Adipose tissue (tissue), 3 donors: ENCODE measurements at regions not wholly inside any gene's neighbourhood (a gene's known extent, or its start where the extent isn't known, plus 50 kb on each side); places are given as distances from the start of the nearest gene placed in this dataset.
"Not testable (repeated sequence)": the region's sequence is repeated elsewhere in the genome, so short reads cannot be mapped to it uniquely, and the experiment has no call there.

Experiments used
- H3K27ac ChIP-seq: one replicate; pipeline ENCODE4 v1.5.1; 2013; ENCODE audit warnings: low read depth, low read length
- WGBS, 3 donors: extraction: QIAGEN DNeasy Blood & Tissue Kit; methylation state at CpG; one replicate each; pipeline ENCODE4 v1.1.7; 2013; 5-methylcytosine and 5-hydroxymethylcytosine counted together
- donor health status: healthy with polysubstance abuse.
- donor health status: Bipolar disorder and iron deficiency.
- donor health status: healthy.

- H3K27ac ChIP-seq: no peak overlapping the region
- 67 to 89% (median 74%) methylated on average over 1 of the region's 1 CpG for WGBS, 3 donors
These were observed 81.6 kb upstream of the KLF4 start for GRCh38 chr9:107571148-107571547.

DNA sequence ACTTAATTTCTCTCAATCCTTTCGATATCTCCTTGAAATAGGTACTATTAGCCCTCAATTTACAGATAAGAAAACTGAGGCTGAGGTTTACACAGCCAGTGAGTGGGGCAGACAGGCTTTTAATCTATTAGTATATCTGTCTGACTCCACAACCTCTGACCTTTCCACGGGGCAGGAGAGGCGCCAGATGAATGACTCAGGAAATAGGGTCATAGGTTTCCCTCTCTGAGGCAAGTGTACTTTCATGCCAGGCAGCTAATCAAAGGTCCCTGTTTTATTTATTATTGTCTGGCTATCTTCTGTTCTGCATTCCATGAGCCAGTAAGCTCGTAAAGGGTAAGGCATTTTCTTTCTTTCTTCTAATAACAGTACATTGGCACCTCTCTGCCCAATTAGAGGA lies 79.6 kb upstream of the KLF4 start:
- 33 to 63% (median 49%) methylated on average over 4 of the region's 4 CpGs for WGBS, 3 donors
- no peak overlapping the region for H3K27ac ChIP-seq

DNA sequence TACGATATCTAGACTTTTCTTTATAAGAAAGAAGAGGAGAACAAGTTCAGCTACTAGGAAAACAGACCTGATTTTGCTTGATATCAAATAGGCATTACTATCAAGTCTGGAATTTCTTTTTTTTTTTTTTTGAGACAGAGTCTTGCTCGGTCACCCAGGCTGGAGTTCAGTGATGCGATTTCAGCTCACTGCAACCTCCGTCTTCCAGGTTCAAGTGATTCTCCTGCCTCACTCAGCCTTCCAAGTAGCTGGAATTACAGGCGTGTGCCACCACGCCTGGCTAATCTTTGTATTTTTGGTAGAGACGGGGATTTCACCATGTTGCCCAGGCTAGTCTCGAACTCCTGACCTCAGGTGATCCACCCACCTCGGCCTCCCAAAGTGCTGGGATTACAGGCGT lies 78.8 kb upstream of the KLF4 start:
- WGBS, 3 donors: 95 to 96% (median 96%) methylated on average over 10 of the region's 10 CpGs
- H3K27ac ChIP-seq: not testable (repeated sequence)

GRCh38 chr9:107567462-107567861 lies 77.9 kb upstream of the KLF4 start:
- WGBS, 3 donors: 84 to 88% (median 84%) methylated on average over 4 of the region's 4 CpGs
- H3K27ac ChIP-seq: no peak overlapping the region

- WGBS, 3 donors: 61 to 66% (median 63%) methylated on average over 6 of the region's 6 CpGs
- no peak overlapping the region for H3K27ac ChIP-seq
These were observed 77.1 kb upstream of the KLF4 start for GRCh38 chr9:107566611-107567061.

DNA sequence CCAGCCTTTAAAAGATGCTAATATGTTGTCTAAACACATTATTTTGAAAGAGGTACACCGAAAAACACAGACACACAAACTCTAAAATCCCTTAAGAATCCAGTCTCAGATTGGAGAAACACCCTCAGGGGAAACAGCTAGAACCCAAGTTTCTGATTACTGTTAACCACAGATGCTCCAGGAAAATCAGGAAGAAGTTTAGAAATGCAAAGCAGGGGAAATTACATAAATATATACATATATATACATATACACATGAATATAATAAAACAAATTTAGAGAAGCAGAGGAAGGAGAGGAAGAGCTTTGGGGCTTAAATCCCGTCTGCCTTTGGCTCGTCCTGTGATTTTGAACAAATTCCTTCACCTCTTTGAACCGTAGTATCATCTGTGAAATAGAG lies 73.2 kb upstream of the KLF4 start:
- WGBS, 3 donors: 86 to 87% (median 86%) methylated on average over 4 of the region's 4 CpGs
- no peak overlapping the region for H3K27ac ChIP-seq

DNA sequence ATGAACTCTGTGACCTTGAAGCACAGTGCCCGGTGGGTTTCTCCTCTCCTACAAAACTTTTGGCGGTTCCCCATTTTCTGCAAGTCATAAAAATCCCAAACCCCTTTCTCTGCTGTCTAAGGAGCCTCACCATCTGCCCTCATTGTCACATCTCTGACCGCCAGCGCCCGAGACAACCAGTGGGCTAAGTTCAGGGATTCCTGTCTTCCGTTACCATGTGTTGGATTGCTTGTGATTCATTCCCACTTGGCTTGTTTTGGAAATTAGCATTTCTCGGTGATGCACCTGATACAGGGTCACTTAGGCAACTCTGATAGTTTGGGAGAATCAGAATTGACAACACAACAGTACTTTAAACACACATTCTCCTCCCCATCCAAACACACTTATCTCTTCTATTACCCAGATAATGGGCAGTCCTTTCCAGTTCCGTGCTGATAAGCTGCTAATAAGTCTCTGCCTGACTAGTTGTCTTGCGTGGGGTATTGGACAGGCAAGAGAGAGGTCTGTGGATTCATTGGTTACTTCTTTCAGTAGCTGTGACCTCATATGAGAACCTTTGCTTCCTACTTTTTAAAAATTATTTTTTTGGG lies 70.0 kb upstream of the KLF4 start:
- H3K27ac ChIP-seq: no peak overlapping the region
- 60 to 91% (median 90%) methylated on average over 9 of the region's 9 CpGs for WGBS, 3 donors

GRCh38 chr9:107557236-107557990 lies 67.8 kb upstream of the KLF4 start:
- no peak overlapping the region for H3K27ac ChIP-seq
- whole genome bisulfite sequencing, 3 donors: 66 to 96% (median 88%) methylated on average over 5 of the region's 5 CpGs

GRCh38 chr9:107554636-107555035 lies 65.1 kb upstream of the KLF4 start:
- 70 to 93% (median 91%) methylated on average over 8 of the region's 8 CpGs for WGBS, 3 donors
- H3K27ac ChIP-seq: no peak overlapping the region

DNA sequence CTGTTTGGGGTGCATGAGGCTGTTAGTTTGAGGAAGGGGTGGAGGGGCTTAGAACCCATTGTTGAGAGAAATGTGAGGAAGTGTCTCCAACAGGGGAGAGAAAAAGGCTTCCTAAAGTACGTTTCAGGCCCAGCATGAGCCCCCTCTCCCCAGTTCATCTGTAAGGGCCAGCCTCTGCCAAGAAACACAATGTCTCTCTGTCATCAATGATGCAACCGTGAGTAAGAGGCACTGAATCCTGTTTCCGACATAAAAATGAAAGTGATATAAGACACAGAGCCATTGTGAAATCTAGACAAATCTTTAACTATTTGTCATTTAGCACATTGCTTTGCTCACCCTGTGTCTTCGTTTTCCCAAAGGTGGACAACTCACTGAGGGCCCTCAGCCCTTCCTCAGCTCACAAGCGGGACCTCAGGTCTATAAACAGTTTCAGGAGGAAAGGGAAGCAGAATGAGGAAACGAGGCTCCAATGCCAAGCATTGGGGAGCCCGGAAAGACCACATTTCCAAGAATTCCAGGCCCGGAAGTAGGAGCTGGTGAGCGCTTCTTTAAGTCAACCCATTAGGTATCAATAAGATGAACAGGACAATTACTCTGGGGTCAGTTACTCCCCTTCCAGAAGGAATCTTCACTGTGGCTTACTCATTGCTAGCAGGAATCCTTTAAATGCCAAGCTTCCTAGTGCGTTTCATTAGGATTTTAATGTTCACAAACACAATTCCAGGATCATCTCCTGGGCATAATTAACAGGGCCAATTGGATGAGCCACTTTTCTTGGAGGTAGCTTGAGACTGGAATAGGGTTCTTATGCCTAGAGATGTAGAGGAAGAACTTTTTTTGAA lies 59.0 kb upstream of the KLF4 start:
- WGBS, 3 donors: 32 to 66% (median 37%) methylated on average over 10 of the region's 10 CpGs
- H3K27ac ChIP-seq: no peak overlapping the region

DNA sequence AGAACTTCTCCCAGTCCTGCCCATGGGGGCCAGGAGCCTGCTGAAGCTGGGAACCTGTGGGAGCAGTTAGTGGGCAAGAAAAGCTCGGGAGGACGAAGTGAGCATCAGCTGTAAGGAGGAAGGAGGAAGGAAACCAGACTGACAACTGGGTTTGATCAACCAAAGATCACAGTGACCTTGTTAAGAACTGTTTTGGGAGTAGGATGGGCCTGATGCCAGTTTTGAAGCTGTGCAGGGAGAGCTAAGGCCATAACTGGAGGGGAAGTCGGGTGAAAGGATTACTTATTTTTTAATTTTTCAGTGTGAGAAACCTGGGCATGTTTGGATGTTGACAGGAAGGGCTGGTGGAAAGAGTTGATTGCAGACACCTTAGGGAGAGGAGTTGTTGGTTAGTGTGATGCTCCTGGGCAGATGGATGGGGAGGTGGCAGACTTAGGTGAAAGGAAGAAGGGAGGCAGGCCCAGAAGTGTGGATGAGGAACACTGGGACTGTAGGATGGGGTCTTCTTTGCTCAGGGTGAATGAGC lies 58.3 kb upstream of the KLF4 start:
- 28 to 76% (median 46%) methylated on average over 3 of the region's 3 CpGs for WGBS, 3 donors
- H3K27ac ChIP-seq: no peak overlapping the region

DNA sequence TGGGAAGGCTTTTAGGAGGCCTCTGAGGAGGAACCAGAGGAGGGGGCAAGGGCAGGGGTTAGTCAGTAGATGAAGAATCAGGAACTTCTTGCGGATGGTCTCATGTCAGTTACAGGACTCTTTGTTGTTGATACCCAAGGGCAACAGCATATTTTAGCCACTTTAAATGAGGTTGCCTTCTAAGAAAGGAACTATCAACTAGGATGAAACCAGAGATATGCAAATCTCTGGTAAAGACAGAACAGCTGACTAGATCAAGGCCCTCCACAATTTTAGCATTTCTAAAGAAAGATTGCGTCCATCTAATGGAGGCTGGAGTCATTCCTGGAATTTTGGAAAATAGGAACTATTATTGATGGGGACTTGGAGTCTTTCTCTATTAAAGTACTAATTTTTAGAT lies 57.7 kb upstream of the KLF4 start:
- WGBS, 3 donors: 61 to 95% (median 91%) methylated on average over 2 of the region's 2 CpGs
- no peak overlapping the region for H3K27ac ChIP-seq

- no peak overlapping the region for H3K27ac ChIP-seq
These were observed 57.3 kb upstream of the KLF4 start for GRCh38 chr9:107546859-107547258.

DNA sequence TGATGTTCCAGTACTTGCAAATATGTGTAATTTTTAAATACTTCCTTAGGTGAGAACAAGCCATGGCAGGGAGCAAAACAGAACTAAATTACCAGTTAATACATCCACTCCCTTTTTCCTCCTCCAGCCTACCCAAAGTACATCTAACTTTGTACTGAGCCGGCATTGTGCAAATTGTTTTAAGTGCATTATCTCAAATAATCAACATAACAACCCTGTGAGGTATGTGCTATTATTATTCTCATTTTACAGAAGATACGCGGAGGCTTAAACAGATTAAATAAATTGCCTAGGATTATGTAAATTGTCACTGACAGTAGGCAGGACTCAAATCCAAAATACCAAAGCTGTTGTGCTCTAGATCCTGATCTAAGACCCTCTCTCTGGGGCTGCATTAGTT lies 55.5 kb upstream of the KLF4 start:
- WGBS, 3 donors: 85 to 89% (median 86%) methylated on average over 3 of the region's 3 CpGs
- no peak overlapping the region for H3K27ac ChIP-seq

- 83 to 90% (median 87%) methylated on average over 4 of the region's 4 CpGs for WGBS, 3 donors
- no peak overlapping the region for H3K27ac ChIP-seq
These were observed 53.0 kb upstream of the KLF4 start for GRCh38 chr9:107542411-107543157.

GRCh38 chr9:107541523-107541922 lies 52.0 kb upstream of the KLF4 start:
- 85 to 89% (median 85%) methylated on average over 2 of the region's 2 CpGs for WGBS, 3 donors

DNA sequence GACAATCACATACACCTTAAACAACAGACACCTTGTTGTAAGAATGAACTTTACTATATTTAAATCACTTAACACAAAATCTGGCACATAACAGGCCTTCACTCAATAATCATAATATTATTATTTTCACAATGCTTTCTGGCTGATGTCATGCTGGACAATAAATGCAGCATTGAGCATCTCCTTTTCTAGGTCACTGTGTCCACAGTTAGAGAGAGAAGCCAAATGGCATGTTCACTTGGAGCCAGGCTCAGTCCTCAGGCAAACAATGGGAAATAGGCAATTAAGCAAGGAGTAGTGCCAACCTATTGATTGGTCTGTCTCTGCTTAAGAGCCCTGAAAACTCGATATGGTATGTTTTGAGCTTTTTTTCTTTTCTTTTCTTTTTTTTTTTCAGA lies 50.6 kb upstream of the KLF4 start:
- no peak overlapping the region for H3K27ac ChIP-seq
- WGBS, 3 donors: 34 to 60% (median 46%) methylated on average over 1 of the region's 1 CpG

More at GRCh38 chr9:107541523-107541922, 52.0 kb upstream of the KLF4 start:
- H3K27ac ChIP-seq: no peak overlapping the region

DNA sequence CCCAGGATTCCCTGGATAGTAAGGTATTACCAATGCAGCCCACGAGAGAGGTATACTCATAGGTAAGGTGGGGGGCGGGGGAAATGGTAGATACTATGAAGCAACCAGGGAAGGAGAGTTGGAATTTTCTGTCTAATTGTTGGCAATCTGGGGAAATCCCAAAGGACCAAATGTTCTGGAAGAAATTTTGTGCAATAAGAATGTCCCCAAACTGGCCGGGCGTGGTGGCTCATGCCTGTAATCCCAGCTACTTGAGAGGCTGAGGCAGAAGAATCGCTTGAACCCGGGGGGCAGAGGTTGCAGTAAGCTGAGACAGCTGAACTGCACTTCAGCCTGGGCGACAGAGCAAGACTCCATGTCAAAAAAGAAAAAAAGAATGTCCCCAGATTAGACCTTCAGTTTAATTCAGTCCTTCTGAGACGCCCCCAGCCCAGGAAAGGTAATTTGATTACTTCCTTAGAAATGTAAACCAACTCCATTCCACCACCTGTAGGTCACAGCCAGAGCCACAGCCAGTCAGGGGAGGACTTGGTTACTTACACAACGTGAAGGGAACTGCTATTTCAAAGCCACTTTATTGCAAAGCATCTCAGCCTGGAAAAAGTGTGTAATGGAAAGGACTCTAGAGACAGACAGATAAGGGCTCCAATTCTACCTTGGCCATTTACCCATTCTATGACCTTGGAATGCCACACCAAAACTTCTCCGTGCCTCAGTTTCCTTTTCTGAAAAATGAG lies 50.0 kb upstream of the KLF4 start:
- 72 to 80% (median 77%) methylated on average over 10 of the region's 10 CpGs for WGBS, 3 donors
- H3K27ac ChIP-seq: no peak overlapping the region
